ENCODE measurements at regions not wholly inside any gene's neighbourhood (a gene's known extent, or its start where the extent isn't known, plus 50 kb on each side); places are given as distances from the start of the nearest gene placed in this dataset.

DNA sequence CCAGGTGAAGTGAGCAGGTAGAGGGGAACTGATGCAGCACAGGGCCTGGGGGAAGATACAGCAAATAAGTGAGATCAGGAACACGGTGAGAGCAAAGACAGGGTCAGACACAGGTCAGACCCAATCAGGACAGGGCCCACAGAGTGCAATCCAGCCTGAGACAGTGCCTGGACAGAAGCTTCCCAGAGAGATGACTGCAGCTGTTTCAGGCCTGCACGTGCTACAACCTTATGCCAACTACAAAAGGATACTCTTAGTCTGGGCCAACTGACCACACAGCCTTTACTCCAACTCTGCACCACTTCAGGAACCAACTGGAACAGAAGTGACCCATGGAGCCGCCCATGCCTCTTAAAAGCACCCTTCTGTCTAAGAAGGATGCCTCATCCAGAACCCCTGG is 228.0 kb downstream of the TOMM20 start:
- no peak overlapping the region for H2AFZ ChIP-seq (ENCODE audit: insufficient read depth, low read depth, low read length, poor library complexity, severe bottlenecking)
- no peaks in the 10 kb centered on the region for H3K36me3 Mint-ChIP-seq
- H4K20me1 ChIP-seq (ENCODE audit: insufficient read depth, low read length) = no peaks in the 10 kb centered on the region
- no peak overlapping the region for H3K27ac ChIP-seq (ENCODE audit: low read depth in 1 of 2, low read length in 2 of 2)
- no peak for TF ChIP-seq CTCF (IDR thresholded peaks at IDR 0.05)
- H3K4me1 ChIP-seq (ENCODE audit: control insufficient read depth in 1 of 2, insufficient read depth in 2 of 2, low read length in 2 of 2) = no peaks in the 10 kb centered on the region
- no peak overlapping the region for H3K9ac ChIP-seq (ENCODE audit: insufficient read depth, low read length, poor library complexity, severe bottlenecking)
- no peak overlapping the region for H3K4me3 Mint-ChIP-seq
- no peak for DNase-seq
- H3K4me1 Mint-ChIP-seq = peaks cover 2% of the 10 kb centered on the region
- H3K36me3 ChIP-seq (replicated peaks in 1 of 2; ENCODE audit: control insufficient read depth in 1 of 2, insufficient read depth in 2 of 2, low read length in 2 of 2) = no peaks in the 10 kb centered on the region
- no peak overlapping the region for H3K4me2 ChIP-seq (replicated peaks; ENCODE audit: extremely low read depth, low read length, poor library complexity, severe bottlenecking)
- no peaks in the 10 kb centered on the region for H3K79me2 ChIP-seq (ENCODE audit: insufficient read depth, low read length)
- no peak overlapping the region for H3K27ac Mint-ChIP-seq
- peaks cover 0 to 2% (median 0%) of the 10 kb centered on the region in 3 donors for H3K27me3 Mint-ChIP-seq (ENCODE audit: low read depth in 3 of 3)
- intact Hi-C loops (cut with micrococcal nuclease) = no loop called here
- WGBS (ENCODE audit: insufficient coverage) = 95% methylated on average over 2 of the region's 3 CpGs
- H3K9me3 ChIP-seq (replicated peaks in 1 of 2; ENCODE audit: control insufficient read depth in 1 of 2, insufficient read depth in 1 of 2, low read length in 2 of 2) = no peaks in the 10 kb centered on the region
- H3K4me3 ChIP-seq (replicated peaks in 1 of 3; ENCODE audit: low read depth in 2 of 3, low read length in 3 of 3) = no peak overlapping the region
- no peaks in the 10 kb centered on the region for H3K9me3 Mint-ChIP-seq
- H3K27me3 ChIP-seq (ENCODE audit: control insufficient read depth in 2 of 2, insufficient read depth in 2 of 2, low read length in 2 of 2) = no peaks in the 10 kb centered on the region

- no peak overlapping the region for H3K4me2 ChIP-seq (replicated peaks; ENCODE audit: extremely low read depth, low read length, poor library complexity, severe bottlenecking)
- WGBS (ENCODE audit: insufficient coverage) = 100% methylated on average over 8 of the region's 13 CpGs
- TF ChIP-seq CTCF (IDR thresholded peaks at IDR 0.05) = no peak
- H3K36me3 ChIP-seq (replicated peaks in 1 of 2; ENCODE audit: control insufficient read depth in 1 of 2, insufficient read depth in 2 of 2, low read length in 2 of 2) = no peaks in the 10 kb centered on the region
- H4K20me1 ChIP-seq (ENCODE audit: insufficient read depth, low read length) = no peaks in the 10 kb centered on the region
- no peaks in the 10 kb centered on the region for H3K9me3 ChIP-seq (replicated peaks in 1 of 2; ENCODE audit: control insufficient read depth in 1 of 2, insufficient read depth in 1 of 2, low read length in 2 of 2)
- no peak for DNase-seq
- H3K79me2 ChIP-seq (ENCODE audit: insufficient read depth, low read length) = no peaks in the 10 kb centered on the region
- Mint-ChIP-seq H3K27me3 (ENCODE audit: low read depth in 3 of 3) (peaks cover 0 to 2% (median 0%) of the 10 kb centered on the region in 3 donors), H3K4me1 (peaks cover 4% of the 10 kb centered on the region), H3K36me3 (peaks cover 0 to under 1% of the 10 kb centered on the region in 2 donors), H3K9me3 (no peaks in the 10 kb centered on the region), H3K4me3 (no peak overlapping the region), H3K27ac (no peak overlapping the region)
- H3K4me3 ChIP-seq (replicated peaks in 1 of 3; ENCODE audit: low read depth in 2 of 3, low read length in 3 of 3) = no peak overlapping the region
- no peaks in the 10 kb centered on the region for H3K27me3 ChIP-seq (ENCODE audit: control insufficient read depth in 2 of 2, insufficient read depth in 2 of 2, low read length in 2 of 2)
- peaks cover 0 to 1% of the 10 kb centered on the region in 2 donors for H3K4me1 ChIP-seq (ENCODE audit: control insufficient read depth in 1 of 2, insufficient read depth in 2 of 2, low read length in 2 of 2)
- no peak overlapping the region for H3K9ac ChIP-seq (ENCODE audit: insufficient read depth, low read length, poor library complexity, severe bottlenecking)
- no peak overlapping the region for H3K27ac ChIP-seq (ENCODE audit: low read depth in 1 of 2, low read length in 2 of 2)
- intact Hi-C loops (cut with micrococcal nuclease) = no loop called here
- no peak overlapping the region for H2AFZ ChIP-seq (ENCODE audit: insufficient read depth, low read depth, low read length, poor library complexity, severe bottlenecking)
These were observed 228.9 kb downstream of the TOMM20 start for GRCh38 chr1:234899730-234900072.

Data from CD14-positive monocyte (primary cell).